Endothelial cell of umbilical vein (primary cell): ENCODE measurements at regions not wholly inside any gene's neighbourhood (a gene's known extent, or its start where the extent isn't known, plus 50 kb on each side); places are given as distances from the start of the nearest gene placed in this dataset.

Experiments used
- BruUV-seq: library from RNA; stranded (reverse); fragments of 400-500 nt; replicated peaks from 2 replicates; lab custom pipeline; 2021; lab: Mats Ljungman, UMichigan
- CTCF ChIA-PET: fragments of 300-600, 350-600 bp; sonication (Branson Sonifier 250); formaldehyde crosslinking; loops from one replicate; lab custom pipeline; 2021; ENCODE audit warnings: antibody characterized with exemption, inconsistent platforms; lab: Charles Lee
- POLR2A ChIA-PET: fragments of 300-600, 350-600 bp; sonication (Branson Sonifier 250); formaldehyde crosslinking; loops from one replicate; lab custom pipeline; 2021; ENCODE audit warnings: antibody characterized with exemption, inconsistent platforms; lab: Charles Lee
- DNase-seq: peaks from one replicate; pipeline ENCODE4 v3.0.0-alpha.2; 2011; ENCODE audit warnings: low read depth, low spot score
- FAIRE-seq: peaks from 2 replicates; lab custom pipeline; 2011; peaks lifted over from hg19 to GRCh38; lab: Jason Lieb, UNC
- H2AFZ ChIP-seq: 2 replicates; pipeline ENCODE4 v1.6.0; 2012; ENCODE audit warnings: low read depth, low read length, control low read depth, inconsistent platforms
- H3K27ac ChIP-seq: 2 replicates; pipeline ENCODE4 v1.5.1; 2011; ENCODE audit warnings: low read depth, mild to moderate bottlenecking, control low read depth, low read length, moderate library complexity; ENCODE audit not compliant: insufficient read depth
- H3K27me3 ChIP-seq, 2 experiments: 2 replicates each; pipeline versions ENCODE4 v1.6.0 to v1.6.1; 2011; ENCODE audit warnings: low read length in 2 of 2, mixed read lengths in 1 of 2; ENCODE audit not compliant: control insufficient read depth in 2 of 2, insufficient read depth in 2 of 2
- H3K36me3 ChIP-seq, 2 experiments: 2 replicates in 1 of 2; 3 replicates in 1 of 2; pipeline ENCODE4 v1.5.1; 2011; ENCODE audit warnings: low read length in 2 of 2, mild to moderate bottlenecking in 1 of 2, moderate library complexity in 1 of 2; ENCODE audit not compliant: control insufficient read depth in 2 of 2, insufficient read depth in 2 of 2; ENCODE audit errors: extremely low read depth in 1 of 2
- H3K4me1 ChIP-seq: 3 replicates; pipeline ENCODE4 v1.5.1; 2011; ENCODE audit warnings: mild to moderate bottlenecking, low read length; ENCODE audit not compliant: control insufficient read depth, insufficient read depth; ENCODE audit errors: extremely low read depth
- H3K4me2 ChIP-seq: 2 replicates; pipeline ENCODE4 v1.6.1; 2011; ENCODE audit warnings: low read length, control low read depth, mixed read lengths; ENCODE audit not compliant: insufficient read depth
- H3K4me3 ChIP-seq, 3 experiments: fragments of 200-600 bp in 1 of 3; sonication (generic), shearing (Covaris generic) in 1 of 3; replicated peaks in 1 of 3; 2 replicates each; pipeline ENCODE4 v1.5.1; 2011 to 2016; ENCODE audit warnings: control low read depth in 3 of 3, low read length in 3 of 3, mild to moderate bottlenecking in 2 of 3, inconsistent platforms in 1 of 3, low read depth in 1 of 3, moderate library complexity in 1 of 3; ENCODE audit not compliant: insufficient read depth in 1 of 3
- H3K79me2 ChIP-seq: 2 replicates; pipeline ENCODE4 v1.6.0; 2012; ENCODE audit warnings: low read length, inconsistent platforms; ENCODE audit not compliant: control insufficient read depth, insufficient read depth
- H3K9ac ChIP-seq: replicated peaks from 2 replicates; pipeline ENCODE3; 2011; ENCODE audit warnings: low read length, control low read depth; ENCODE audit not compliant: insufficient read depth; ENCODE audit errors: extremely low read depth
- H3K9me1 ChIP-seq: replicated peaks from 3 replicates; pipeline ENCODE4 v1.6.0; 2011; ENCODE audit warnings: mild to moderate bottlenecking, low read length; ENCODE audit not compliant: control insufficient read depth, insufficient read depth; ENCODE audit errors: extremely low read depth
- H3K9me3 ChIP-seq: replicated peaks from 2 replicates; pipeline ENCODE4 v1.5.1; 2012; ENCODE audit warnings: low read length, inconsistent platforms; ENCODE audit not compliant: control insufficient read depth, insufficient read depth
- H4K20me1 ChIP-seq: replicated peaks from 2 replicates; pipeline ENCODE3; 2011; ENCODE audit warnings: mild to moderate bottlenecking, low read length; ENCODE audit not compliant: control insufficient read depth, insufficient read depth; ENCODE audit errors: extremely low read depth
- CTCF ChIP-seq, 2 donors: IDR thresholded peaks; 1 replicate in 1 of 2; 2 replicates in 1 of 2; pipeline ENCODE4 v1.5.1; 2011; ENCODE audit warnings: low read length in 2 of 2, mild to moderate bottlenecking in 2 of 2, moderate library complexity in 2 of 2, control low read depth in 1 of 2, inconsistent platforms in 1 of 2, low read depth in 1 of 2; ENCODE audit not compliant: insufficient read depth in 1 of 2; ENCODE audit errors: extremely low read depth in 1 of 2
- EZH2 ChIP-seq: IDR thresholded peaks from 2 replicates; pipeline ENCODE4 v1.6.1; 2012; ENCODE audit warnings: borderline replicate concordance, low read depth, mild to moderate bottlenecking, moderate library complexity, low read length, inconsistent platforms; ENCODE audit not compliant: severe bottlenecking
- FOS ChIP-seq: IDR thresholded peaks from 2 replicates; pipeline ENCODE4 v1.6.1; 2011; ENCODE audit warnings: mild to moderate bottlenecking, low read length, moderate library complexity, borderline replicate concordance; ENCODE audit not compliant: insufficient read depth
- GATA2 ChIP-seq: IDR thresholded peaks from 2 replicates; pipeline ENCODE4 v1.7.0; 2011; ENCODE audit warnings: low read depth, mild to moderate bottlenecking, moderate library complexity, mixed read lengths, low read length; ENCODE audit not compliant: insufficient read length, insufficient read depth
- JUN ChIP-seq: IDR thresholded peaks from 2 replicates; pipeline ENCODE4 v1.6.1; 2011; ENCODE audit warnings: borderline replicate concordance, low read depth; ENCODE audit not compliant: insufficient read length, insufficient read depth
- MAX ChIP-seq: IDR thresholded peaks from 2 replicates; pipeline ENCODE4 v1.6.1; 2011; ENCODE audit not compliant: insufficient read depth, insufficient read length
- MYC ChIP-seq: IDR thresholded peaks from one replicate; pipeline ENCODE4 v1.6.1; 2011; ENCODE audit warnings: mild to moderate bottlenecking, low read depth, low read length
- POLR2A ChIP-seq: IDR thresholded peaks from 2 replicates; pipeline ENCODE4 v1.6.1; 2012; ENCODE audit warnings: low read depth, mild to moderate bottlenecking, control low read depth, low read length
- POLR2AphosphoS5 ChIP-seq: IDR thresholded peaks from 2 replicates; pipeline ENCODE4 v1.6.1; 2012; ENCODE audit warnings: low read depth, mild to moderate bottlenecking, control low read depth, low read length, moderate library complexity; ENCODE audit not compliant: insufficient read depth
- dilution Hi-C: fragments of 300-500 bp; cut with MboI; formaldehyde crosslinking; loops from one replicate; pipeline ENCODE4 v1.15.0; 2019; ENCODE audit warnings: low sequenced_read_pairs; ENCODE audit not compliant: extremely low pct_ligation_motif_present
- intact Hi-C: fragments of 100-400 bp; cut with micrococcal nuclease; formaldehyde crosslinking; loops from one replicate; pipeline ENCODE4 v1.10.0; 2022

GRCh38 chr2:41884718-41885117, 163.1 kb upstream of the PKDCC start:
- H3K27me3 ChIP-seq = peaks cover 0 to 1% of the 10 kb centered on the region in 2 experiments
- no peaks in the 10 kb centered on the region for H3K79me2 ChIP-seq
- H2AFZ ChIP-seq = no peak overlapping the region
- no peak overlapping the region for H3K27ac ChIP-seq
- ChIA-PET POLR2A (no interaction called here), CTCF (no interaction called here)
- no peak for FAIRE-seq
- DNase-seq = no peak
- dilution Hi-C loops (no loop called here), intact Hi-C loops (no loop called here)
- H3K4me2 ChIP-seq = no peak overlapping the region
- no peak overlapping the region for H3K4me3 ChIP-seq
- no peak overlapping the region for H3K9ac ChIP-seq
- no peaks in the 10 kb centered on the region for H3K36me3 ChIP-seq
- H4K20me1 ChIP-seq = no peaks in the 10 kb centered on the region
- BruUV-seq = no TSS peak
- no peak for TF ChIP-seq EZH2
- no peaks in the 10 kb centered on the region for H3K9me3 ChIP-seq
- no peaks in the 10 kb centered on the region for H3K9me1 ChIP-seq
- H3K4me1 ChIP-seq = no peaks in the 10 kb centered on the region

- Histone ChIP-seq H3K4me2 (no peak overlapping the region), H3K79me2 (no peaks in the 10 kb centered on the region), H3K9ac (no peak overlapping the region), H3K27ac (no peak overlapping the region), H3K9me3 (no peaks in the 10 kb centered on the region), H3K9me1 (no peaks in the 10 kb centered on the region), H3K36me3 (no peaks in the 10 kb centered on the region), H3K4me3 (no peak overlapping the region), H4K20me1 (no peaks in the 10 kb centered on the region), H3K4me1 (no peaks in the 10 kb centered on the region), H3K27me3 (peaks cover 2 to 3% of the 10 kb centered on the region in 2 experiments), H2AFZ (no peak overlapping the region)
- TF ChIP-seq CTCF (IDR thresholded peaks at IDR 0.05; ENCODE audit: extremely low read depth in 1 of 2, insufficient read depth in 1 of 2, low read depth in 1 of 2, low read length in 2 of 2) (no peak), FOS (no peak), MYC (no peak), POLR2A (no peak), MAX (no peak), JUN (no peak), EZH2 (no peak), GATA2 (no peak), POLR2AphosphoS5 (no peak)
- CTCF ChIA-PET = interaction anchor here (0.7 to 3.7 kb wide), 6 partner anchors 9 to 201 kb away, joined by 3 to 19 read pairs (median 7); no protein-coding TSS in a partner anchor
- dilution Hi-C loops (no loop called here), intact Hi-C loops (no loop called here)
- FAIRE-seq (no peak), DNase-seq (no peak)
- BruUV-seq = no TSS peak
- POLR2A ChIA-PET = no interaction called here
These were observed 161.6 kb upstream of the PKDCC start for GRCh38 chr2:41886145-41886664.
